Cardiac fibroblast (primary cell): ENCODE measurements at regions not wholly inside any gene's neighbourhood (a gene's known extent, or its start where the extent isn't known, plus 50 kb on each side); places are given as distances from the start of the nearest gene placed in this dataset.

Source experiments
- DNase-seq, 2 donors: peaks; one replicate each; pipeline versions ENCODE4 v3.0.0 to v3.0.0-alpha.2; 2010; ENCODE audit warnings: low read depth in 2 of 2
- H3K4me3 ChIP-seq, 2 donors: replicated peaks in 1 of 2; 1 replicate in 1 of 2; 2 replicates in 1 of 2; pipeline ENCODE4 v1.5.1; 2011; ENCODE audit warnings: low read depth in 2 of 2, low read length in 2 of 2, mild to moderate bottlenecking in 2 of 2, moderate library complexity in 1 of 2
- TF ChIP-seq, protein P1 (sequence below): IDR thresholded peaks from one replicate; pipeline ENCODE4 v1.5.1; 2011; ENCODE audit warnings: low read depth, mild to moderate bottlenecking, low read length, inconsistent platforms

DNA sequence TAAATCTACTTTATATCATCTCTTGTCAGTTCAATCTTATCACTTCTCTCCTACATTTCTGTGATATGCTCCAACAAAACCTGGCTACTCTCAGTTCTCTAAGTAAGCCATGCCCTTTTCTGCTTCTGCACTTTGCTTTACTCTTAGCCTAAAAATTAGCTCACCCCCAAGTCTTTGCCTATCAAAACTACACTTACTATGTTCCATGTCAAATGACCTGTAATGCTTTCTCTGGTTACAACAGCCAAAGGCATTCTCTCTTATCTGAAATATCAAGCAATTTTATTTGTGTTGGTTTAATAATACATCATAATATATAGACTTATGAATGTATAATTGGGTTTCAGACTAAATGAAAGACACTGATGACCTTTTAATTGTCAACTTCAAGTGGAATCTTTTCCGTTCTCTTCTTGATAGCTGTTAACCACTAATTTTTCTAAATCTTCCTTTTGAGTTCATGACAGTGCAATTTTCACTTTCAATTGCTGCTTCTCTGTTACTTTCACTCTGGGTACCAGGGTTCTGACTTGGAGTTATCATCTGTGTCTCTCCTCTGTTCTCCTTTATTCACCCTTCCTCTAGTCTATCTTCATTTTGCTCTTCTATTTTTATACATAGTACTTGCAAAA lies 619.0 kb upstream of the GOLIM4 start:
- TF ChIP-seq, protein P1, sequence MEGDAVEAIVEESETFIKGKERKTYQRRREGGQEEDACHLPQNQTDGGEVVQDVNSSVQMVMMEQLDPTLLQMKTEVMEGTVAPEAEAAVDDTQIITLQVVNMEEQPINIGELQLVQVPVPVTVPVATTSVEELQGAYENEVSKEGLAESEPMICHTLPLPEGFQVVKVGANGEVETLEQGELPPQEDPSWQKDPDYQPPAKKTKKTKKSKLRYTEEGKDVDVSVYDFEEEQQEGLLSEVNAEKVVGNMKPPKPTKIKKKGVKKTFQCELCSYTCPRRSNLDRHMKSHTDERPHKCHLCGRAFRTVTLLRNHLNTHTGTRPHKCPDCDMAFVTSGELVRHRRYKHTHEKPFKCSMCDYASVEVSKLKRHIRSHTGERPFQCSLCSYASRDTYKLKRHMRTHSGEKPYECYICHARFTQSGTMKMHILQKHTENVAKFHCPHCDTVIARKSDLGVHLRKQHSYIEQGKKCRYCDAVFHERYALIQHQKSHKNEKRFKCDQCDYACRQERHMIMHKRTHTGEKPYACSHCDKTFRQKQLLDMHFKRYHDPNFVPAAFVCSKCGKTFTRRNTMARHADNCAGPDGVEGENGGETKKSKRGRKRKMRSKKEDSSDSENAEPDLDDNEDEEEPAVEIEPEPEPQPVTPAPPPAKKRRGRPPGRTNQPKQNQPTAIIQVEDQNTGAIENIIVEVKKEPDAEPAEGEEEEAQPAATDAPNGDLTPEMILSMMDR, result no peak
- H3K4me3 ChIP-seq, result no peak overlapping the region
- no peak for DNase-seq

DNA sequence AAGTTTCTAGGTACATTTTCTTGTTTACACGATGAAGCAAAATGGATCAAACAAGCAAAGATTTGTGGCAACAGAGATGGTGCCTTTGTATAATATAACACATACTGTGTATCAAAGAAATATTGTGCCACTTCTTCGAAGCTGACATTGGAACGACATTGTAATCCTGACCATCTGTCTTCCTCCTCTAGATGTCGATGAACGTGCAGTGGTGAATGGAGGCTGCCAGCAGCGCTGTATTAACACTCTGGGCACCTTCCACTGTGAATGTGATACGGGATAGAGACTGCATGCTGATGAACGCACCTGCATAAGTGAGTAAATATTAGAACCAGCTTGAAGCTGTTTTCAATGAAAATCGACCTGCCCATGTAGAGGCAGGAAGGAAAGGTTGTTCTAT lies 613.3 kb upstream of the GOLIM4 start:
- TF ChIP-seq, protein P1, result no peak
- no peak for DNase-seq
- H3K4me3 ChIP-seq, result no peak overlapping the region

DNA sequence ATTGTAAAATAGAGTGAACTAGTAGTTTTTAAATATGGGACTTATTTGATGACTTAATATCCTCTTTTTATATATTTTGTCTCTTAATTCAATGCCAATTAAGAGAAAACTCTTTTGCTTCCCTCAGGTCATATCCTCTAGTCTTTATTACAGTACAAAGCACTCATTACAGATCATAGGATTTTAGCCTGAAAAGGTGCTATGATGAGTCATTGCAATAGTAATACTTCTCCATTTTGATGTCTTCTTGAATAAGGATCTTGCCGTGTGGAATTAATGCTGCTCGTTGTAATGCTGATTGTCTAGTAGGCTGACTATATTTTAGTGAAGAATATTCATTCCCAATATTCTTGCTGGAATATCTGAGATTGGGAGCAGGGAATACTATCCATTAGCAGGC lies 612.2 kb upstream of the GOLIM4 start:
- H3K4me3 ChIP-seq, result no peak overlapping the region
- TF ChIP-seq, protein P1, result no peak
- no peak for DNase-seq

DNA sequence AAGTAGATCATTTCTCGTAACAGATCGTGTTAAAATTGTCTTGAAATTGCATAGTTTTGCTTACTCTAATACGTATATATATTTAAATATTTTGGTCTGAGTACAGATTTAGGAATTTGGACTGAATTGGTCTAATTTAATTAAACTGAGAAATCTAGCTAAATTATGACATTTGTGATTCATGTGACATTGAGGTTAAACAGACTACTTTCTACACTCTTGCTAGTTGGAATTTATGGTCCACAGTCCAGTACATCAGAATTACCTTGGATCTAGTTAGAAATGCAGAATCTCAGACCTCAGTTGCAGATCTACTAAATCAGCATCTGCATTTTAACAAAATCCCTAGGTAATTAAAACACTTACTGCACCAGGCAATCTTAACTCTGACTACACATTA lies 609.7 kb upstream of the GOLIM4 start:
- DNase-seq, result no peak
- TF ChIP-seq, protein P1, result no peak
- H3K4me3 ChIP-seq, result no peak overlapping the region

DNA sequence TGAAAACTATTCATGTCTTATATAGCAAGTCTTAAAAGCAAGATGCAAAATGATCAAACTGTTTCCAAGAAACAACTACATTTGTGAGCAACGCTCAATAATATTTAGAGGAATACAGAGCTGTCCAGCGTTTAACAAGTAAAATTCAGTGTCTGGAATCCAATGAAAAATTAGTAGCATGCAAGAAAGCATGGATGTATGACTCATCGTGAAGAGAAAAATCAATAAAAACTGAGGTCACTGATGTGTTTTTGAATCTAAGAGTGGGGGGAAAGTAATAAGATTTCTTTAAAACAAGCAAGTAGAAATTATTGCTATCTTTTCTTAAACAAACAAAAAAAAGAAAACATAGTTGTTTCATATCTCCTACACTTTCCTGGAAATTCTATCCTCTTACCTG lies 600.3 kb upstream of the GOLIM4 start:
- DNase-seq, result no peak
- TF ChIP-seq, protein P1, result no peak
- no peak overlapping the region for H3K4me3 ChIP-seq

DNA sequence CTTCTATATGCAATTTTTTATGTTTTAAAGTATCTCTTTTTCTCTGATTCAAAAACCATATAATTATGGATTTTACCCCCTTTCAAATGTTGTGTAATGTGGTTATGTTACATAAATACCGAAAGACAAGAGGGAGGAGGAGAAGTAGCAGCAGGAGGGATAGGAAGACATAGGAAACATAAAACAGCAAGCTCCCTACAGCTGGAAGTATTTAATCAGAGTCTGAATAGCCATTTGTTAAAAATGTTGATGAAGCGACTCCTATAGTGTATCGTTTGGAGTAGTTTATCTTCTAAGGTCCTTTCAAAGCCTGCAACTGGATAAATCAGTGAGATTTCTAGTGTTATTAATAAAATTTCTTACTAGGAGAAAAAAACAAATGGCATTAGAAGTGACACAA lies 598.1 kb upstream of the GOLIM4 start:
- H3K4me3 ChIP-seq, result no peak overlapping the region
- TF ChIP-seq, protein P1, result no peak
- DNase-seq, result no peak

DNA sequence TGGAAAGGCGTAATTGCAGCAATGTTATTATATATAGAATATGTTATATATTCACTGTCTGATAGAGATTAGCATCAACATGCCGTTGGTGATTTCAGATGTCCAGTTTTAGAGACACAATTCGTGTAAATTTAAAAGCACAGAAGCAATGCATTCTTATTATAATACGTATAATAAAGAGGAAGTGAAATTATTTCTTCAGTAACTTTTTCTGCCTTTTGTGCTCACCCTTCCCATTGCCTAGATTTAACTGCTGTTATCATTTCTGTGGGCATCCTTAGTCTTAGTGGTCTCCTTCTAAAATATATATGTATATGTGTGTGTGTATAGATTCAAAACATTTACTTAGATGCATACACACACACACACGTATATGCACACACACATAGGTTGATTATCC lies 592.5 kb upstream of the GOLIM4 start:
- H3K4me3 ChIP-seq, result no peak overlapping the region
- TF ChIP-seq, protein P1, result no peak
- DNase-seq, result no peak
